ENCODE measurements at regions not wholly inside any gene's neighbourhood (a gene's known extent, or its start where the extent isn't known, plus 50 kb on each side); places are given as distances from the start of the nearest gene placed in this dataset.

DNA sequence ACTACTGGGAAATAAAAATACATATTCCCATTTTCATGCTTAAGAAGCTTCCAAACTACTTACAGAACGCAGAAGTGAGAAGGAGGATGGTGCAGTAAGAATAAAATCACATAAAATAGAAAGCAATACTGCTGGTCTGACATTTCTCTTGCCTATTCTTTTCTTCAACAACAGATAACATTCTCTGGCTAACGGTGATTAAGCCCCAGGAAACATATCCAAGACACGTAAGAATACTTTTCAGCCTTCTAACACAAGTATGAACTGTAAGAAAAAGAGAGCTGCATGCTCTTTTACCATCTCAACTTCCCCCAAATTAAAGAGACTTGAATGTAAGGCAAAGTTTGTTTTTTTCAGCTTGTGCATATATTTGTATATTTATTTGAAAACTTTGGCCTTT is 156.1 kb upstream of the TARS1 start:
- Histone ChIP-seq H3K9me3 (no peaks in the 10 kb centered on the region), H3K4me1 (ENCODE audit: low read depth) (no peaks in the 10 kb centered on the region), H3K36me3 (ENCODE audit: low read depth) (no peaks in the 10 kb centered on the region), H3K4me3 (no peak overlapping the region)
- TF ChIP-seq, protein P1, sequence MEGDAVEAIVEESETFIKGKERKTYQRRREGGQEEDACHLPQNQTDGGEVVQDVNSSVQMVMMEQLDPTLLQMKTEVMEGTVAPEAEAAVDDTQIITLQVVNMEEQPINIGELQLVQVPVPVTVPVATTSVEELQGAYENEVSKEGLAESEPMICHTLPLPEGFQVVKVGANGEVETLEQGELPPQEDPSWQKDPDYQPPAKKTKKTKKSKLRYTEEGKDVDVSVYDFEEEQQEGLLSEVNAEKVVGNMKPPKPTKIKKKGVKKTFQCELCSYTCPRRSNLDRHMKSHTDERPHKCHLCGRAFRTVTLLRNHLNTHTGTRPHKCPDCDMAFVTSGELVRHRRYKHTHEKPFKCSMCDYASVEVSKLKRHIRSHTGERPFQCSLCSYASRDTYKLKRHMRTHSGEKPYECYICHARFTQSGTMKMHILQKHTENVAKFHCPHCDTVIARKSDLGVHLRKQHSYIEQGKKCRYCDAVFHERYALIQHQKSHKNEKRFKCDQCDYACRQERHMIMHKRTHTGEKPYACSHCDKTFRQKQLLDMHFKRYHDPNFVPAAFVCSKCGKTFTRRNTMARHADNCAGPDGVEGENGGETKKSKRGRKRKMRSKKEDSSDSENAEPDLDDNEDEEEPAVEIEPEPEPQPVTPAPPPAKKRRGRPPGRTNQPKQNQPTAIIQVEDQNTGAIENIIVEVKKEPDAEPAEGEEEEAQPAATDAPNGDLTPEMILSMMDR (IDR thresholded peaks at IDR 0.05), result no peak
- no peak for ATAC-seq
- intact Hi-C loops (cut with DNase I, micrococcal nuclease), result no loop called here
- DNase-seq, result no peak

DNA sequence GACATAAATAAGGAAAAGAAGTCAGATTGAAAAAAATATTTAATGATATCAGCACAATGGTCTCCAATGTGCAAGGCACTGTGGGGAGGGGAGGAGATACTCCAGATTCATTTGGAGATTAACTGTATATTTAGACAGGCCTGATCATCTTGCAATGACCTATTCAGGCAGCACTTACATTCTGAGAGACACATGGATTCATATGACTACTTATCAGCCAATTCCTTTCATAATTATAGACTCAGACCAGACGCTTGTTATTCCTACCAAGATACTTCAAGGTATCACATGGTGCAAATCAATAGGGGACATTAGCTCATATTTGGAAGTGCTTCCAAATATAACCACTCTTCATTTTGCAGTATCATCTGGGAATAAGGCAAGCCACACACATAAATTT is 153.5 kb upstream of the TARS1 start:
- intact Hi-C loops (cut with DNase I, micrococcal nuclease), result no loop called here
- H3K4me3 ChIP-seq, result no peak overlapping the region
- H3K36me3 ChIP-seq (ENCODE audit: low read depth), result no peaks in the 10 kb centered on the region
- no peaks in the 10 kb centered on the region for H3K9me3 ChIP-seq
- DNase-seq (no peak), ATAC-seq (no peak)
- TF ChIP-seq, protein P1 (IDR thresholded peaks at IDR 0.05), result no peak
- no peaks in the 10 kb centered on the region for H3K4me1 ChIP-seq (ENCODE audit: low read depth)

DNA sequence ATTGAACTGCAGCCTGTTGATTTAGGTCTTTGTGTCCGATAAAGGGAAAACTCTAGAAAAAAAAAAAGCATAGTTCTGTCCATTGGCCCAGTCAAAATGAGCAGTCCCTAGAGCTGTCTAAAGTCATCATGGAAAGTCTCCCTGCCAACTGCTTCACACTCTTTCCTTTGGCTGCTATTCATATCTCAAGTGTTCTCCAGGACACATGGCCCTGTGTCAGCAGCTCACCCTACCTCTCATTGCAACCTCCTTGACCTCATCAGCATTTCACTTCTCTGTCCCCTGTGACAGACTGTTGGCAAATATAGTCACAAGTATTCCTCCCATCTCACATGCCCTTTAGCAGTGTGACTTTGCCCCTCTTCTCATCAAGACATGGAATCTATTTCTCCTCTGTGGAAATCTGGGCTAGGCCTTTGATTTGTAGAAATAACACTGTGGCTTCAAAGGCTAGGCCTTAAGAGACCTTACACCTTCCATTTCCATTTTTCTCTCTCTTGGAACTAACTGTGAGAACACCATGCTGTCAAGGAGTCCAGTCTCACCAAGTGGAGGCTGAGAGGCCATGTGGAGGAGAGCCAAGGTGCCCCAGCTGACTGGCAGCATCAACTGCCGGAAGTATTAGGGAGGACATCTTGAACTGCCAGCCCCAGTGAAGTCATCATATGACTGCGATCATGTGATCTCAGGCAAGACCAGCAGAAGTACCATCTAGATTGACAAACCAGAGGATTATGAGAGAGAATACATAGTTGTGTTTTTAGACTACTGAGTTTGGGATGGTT is 149.4 kb upstream of the TARS1 start:
- TF ChIP-seq, protein P1 (IDR thresholded peaks at IDR 0.05), result no peak
- ATAC-seq (no peak), DNase-seq (no peak)
- H3K4me1 ChIP-seq (ENCODE audit: low read depth), result no peaks in the 10 kb centered on the region
- no peaks in the 10 kb centered on the region for H3K36me3 ChIP-seq (ENCODE audit: low read depth)
- intact Hi-C loops (cut with DNase I, micrococcal nuclease), result no loop called here
- H3K9me3 ChIP-seq, result no peaks in the 10 kb centered on the region
- H3K4me3 ChIP-seq, result no peak overlapping the region

DNA sequence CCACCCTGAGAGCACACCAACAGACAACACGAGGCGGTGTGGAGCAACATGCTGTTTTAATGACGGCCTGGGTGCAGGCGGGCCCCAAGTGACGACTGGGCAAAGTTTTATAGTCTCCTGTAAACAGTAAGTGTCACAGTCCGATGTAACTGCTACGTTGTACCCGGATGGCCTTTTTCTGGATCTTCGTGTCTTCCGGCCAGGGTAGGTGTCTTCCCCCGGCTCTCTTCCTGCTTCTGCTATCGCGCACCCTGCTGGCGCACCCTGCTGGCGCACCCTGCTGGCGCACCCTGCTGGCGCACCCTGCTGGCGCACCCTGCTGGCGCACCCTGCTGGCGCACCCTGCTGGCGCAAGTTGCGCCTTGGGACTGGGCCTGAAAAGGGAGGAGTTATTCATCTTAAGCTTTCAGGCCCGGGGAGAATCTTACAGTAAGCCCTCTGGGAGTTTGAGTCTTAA is 143.0 kb upstream of the TARS1 start:
- intact Hi-C loops (cut with DNase I, micrococcal nuclease), result no loop called here
- TF ChIP-seq, protein P1 (IDR thresholded peaks at IDR 0.05), result no peak
- H3K4me3 ChIP-seq, result no peak overlapping the region
- no peaks in the 10 kb centered on the region for H3K36me3 ChIP-seq (ENCODE audit: low read depth)
- H3K9me3 ChIP-seq, result no peaks in the 10 kb centered on the region
- H3K4me1 ChIP-seq (ENCODE audit: low read depth), result peaks cover 9% of the 10 kb centered on the region
- DNase-seq, result no peak
- no peak for ATAC-seq

DNA sequence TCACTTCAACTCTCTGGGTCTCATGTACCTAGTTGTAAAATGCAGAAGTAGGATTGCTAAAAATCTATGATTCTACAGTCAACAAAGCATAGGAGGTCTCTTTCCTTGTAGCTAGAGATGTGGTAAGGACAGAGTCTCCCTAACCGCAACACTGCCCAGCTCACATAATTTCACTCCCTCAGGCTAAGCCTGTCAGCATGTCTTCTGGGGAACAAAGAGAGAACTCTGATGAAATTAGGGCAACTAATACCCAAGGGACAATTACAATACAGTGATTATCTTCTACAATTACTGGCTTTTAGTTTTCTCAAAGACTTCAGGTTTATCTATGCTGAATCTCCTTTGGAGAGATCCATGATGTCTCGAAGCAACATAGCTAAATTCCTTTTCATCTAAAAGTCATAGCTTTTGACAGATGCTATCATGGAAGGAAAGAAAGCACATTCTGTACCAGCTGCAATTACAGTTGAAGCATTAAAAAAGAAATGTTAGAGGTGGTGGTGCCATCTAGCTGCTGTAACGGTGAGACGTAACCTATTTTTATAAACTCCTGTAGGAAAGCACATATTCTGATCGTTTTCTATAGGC is 141.1 kb upstream of the TARS1 start:
- H3K4me3 ChIP-seq, result no peak overlapping the region
- DNase-seq, result peak in 1 of 3 donors; percentile 64
- no peaks in the 10 kb centered on the region for H3K36me3 ChIP-seq (ENCODE audit: low read depth)
- intact Hi-C loops (cut with DNase I, micrococcal nuclease), result no loop called here
- TF ChIP-seq, protein P1 (IDR thresholded peaks at IDR 0.05), result no peak
- peak; percentile 63 for ATAC-seq
- H3K4me1 ChIP-seq (ENCODE audit: low read depth), result peaks cover 9% of the 10 kb centered on the region
- no peaks in the 10 kb centered on the region for H3K9me3 ChIP-seq
